Stimulated activated CD8-positive, alpha-beta memory T cell treated with anti-CD3 and anti-CD28 coated beads, Interleukin-4, amount 100 ng/mL, for 24 hours (primary cell): ENCODE measurements at regions not wholly inside any gene's neighbourhood (a gene's known extent, or its start where the extent isn't known, plus 50 kb on each side); places are given as distances from the start of the nearest gene placed in this dataset.

ENCODE experiments used
- DNase-seq: peaks from one replicate; pipeline ENCODE4 v3.0.0-alpha.2; 2020; ENCODE audit warnings: low read depth

- no peak for DNase-seq
Measured at GRCh38 chr5:105816961-105817360, 1853.8 kb downstream of the EFNA5 start.

GRCh38 chr5:105812304-105812703 lies 1858.4 kb downstream of the EFNA5 start:
- DNase-seq: no peak

- no peak for DNase-seq
Measured at GRCh38 chr5:105807951-105808350, 1862.8 kb downstream of the EFNA5 start.

GRCh38 chr5:105807290-105807689 lies 1863.4 kb downstream of the EFNA5 start:
- DNase-seq: no peak

GRCh38 chr5:105806596-105806995 lies 1864.1 kb downstream of the EFNA5 start:
- DNase-seq: no peak

- no peak for DNase-seq
Measured at GRCh38 chr5:105803431-105803830, 1867.3 kb downstream of the EFNA5 start.

GRCh38 chr5:105794578-105794977 lies 1876.2 kb downstream of the EFNA5 start:
- DNase-seq: no peak

GRCh38 chr5:105789246-105789645 lies 1881.5 kb downstream of the EFNA5 start:
- DNase-seq: no peak

- DNase-seq: no peak
Measured at GRCh38 chr5:105783811-105784210, 1886.9 kb downstream of the EFNA5 start.

GRCh38 chr5:105782501-105782900 lies 1888.2 kb downstream of the EFNA5 start:
- no peak for DNase-seq

GRCh38 chr5:105773241-105773640 lies 1897.5 kb downstream of the EFNA5 start:
- DNase-seq: no peak

- no peak for DNase-seq
Measured at GRCh38 chr5:105767267-105767666, 1903.5 kb downstream of the EFNA5 start.

- no peak for DNase-seq
Measured at GRCh38 chr5:105762728-105763127, 1908.0 kb downstream of the EFNA5 start.

GRCh38 chr5:105754056-105754455 lies 1916.7 kb downstream of the EFNA5 start:
- no peak for DNase-seq

- no peak for DNase-seq
Measured at GRCh38 chr5:105752801-105753200, 1917.9 kb downstream of the EFNA5 start.

GRCh38 chr5:105751908-105752307 lies 1918.8 kb downstream of the EFNA5 start:
- DNase-seq: no peak

GRCh38 chr5:105745111-105745510 lies 1925.6 kb downstream of the EFNA5 start:
- DNase-seq: no peak

- no peak for DNase-seq
Measured at GRCh38 chr5:105740242-105740641, 1930.5 kb downstream of the EFNA5 start.

GRCh38 chr5:105739732-105740131 lies 1931.0 kb downstream of the EFNA5 start:
- no peak for DNase-seq

GRCh38 chr5:105735704-105736103 lies 1935.0 kb downstream of the EFNA5 start:
- no peak for DNase-seq

GRCh38 chr5:105730982-105731381 lies 1939.8 kb downstream of the EFNA5 start:
- DNase-seq: no peak

GRCh38 chr5:105726093-105726492 lies 1944.6 kb downstream of the EFNA5 start:
- no peak for DNase-seq

GRCh38 chr5:105708442-105708841 lies 1962.3 kb downstream of the EFNA5 start:
- no peak for DNase-seq

- DNase-seq: no peak
Measured at GRCh38 chr5:105702323-105702722, 1968.4 kb downstream of the EFNA5 start.

- DNase-seq: no peak
Measured at GRCh38 chr5:105696440-105696839, 1974.3 kb downstream of the EFNA5 start.
